Keratinocyte (primary cell): ENCODE measurements at regions not wholly inside any gene's neighbourhood (a gene's known extent, or its start where the extent isn't known, plus 50 kb on each side); places are given as distances from the start of the nearest gene placed in this dataset.

Source experiments
- DNase-seq: peaks from one replicate; pipeline ENCODE4 v3.0.0-alpha.2; 2011; ENCODE audit warnings: low read depth, missing footprints, low spot score
- FAIRE-seq: peaks from 2 replicates; lab custom pipeline; 2011; peaks lifted over from hg19 to GRCh38; lab: Jason Lieb, UNC
- H2AFZ ChIP-seq: 2 replicates; pipeline ENCODE4 v1.6.0; 2012; ENCODE audit warnings: low read length, control low read depth, inconsistent platforms; ENCODE audit not compliant: control insufficient read depth
- H3K27ac ChIP-seq: 2 replicates; pipeline ENCODE4 v1.5.1; 2011; ENCODE audit warnings: low read length; ENCODE audit not compliant: control insufficient read depth, insufficient read depth
- H3K27me3 ChIP-seq: 3 replicates; pipeline ENCODE4 v1.6.0; 2011; ENCODE audit warnings: low read length; ENCODE audit not compliant: control insufficient read depth, insufficient read depth; ENCODE audit errors: extremely low read depth
- H3K36me3 ChIP-seq, 2 experiments: 2 replicates in 1 of 2; 3 replicates in 1 of 2; pipeline ENCODE4 v1.5.1; 2011; ENCODE audit warnings: low read length in 2 of 2, mild to moderate bottlenecking in 1 of 2; ENCODE audit not compliant: control insufficient read depth in 2 of 2, insufficient read depth in 2 of 2; ENCODE audit errors: extremely low read depth in 1 of 2
- H3K4me1 ChIP-seq: 3 replicates; pipeline ENCODE4 v1.5.1; 2011; ENCODE audit warnings: low read length; ENCODE audit not compliant: control insufficient read depth, insufficient read depth; ENCODE audit errors: extremely low read depth
- H3K4me2 ChIP-seq: 3 replicates; pipeline ENCODE4 v1.6.0; 2011; ENCODE audit warnings: low read depth, low read length; ENCODE audit not compliant: control insufficient read depth, insufficient read depth; ENCODE audit errors: extremely low read depth
- H3K4me3 ChIP-seq, 3 experiments: fragments of 200-600 bp in 1 of 3; sonication (generic) in 1 of 3; 2 replicates in 2 of 3; 3 replicates in 1 of 3; pipeline ENCODE4 v1.5.1; 2011 to 2016; ENCODE audit warnings: low read length in 3 of 3, mild to moderate bottlenecking in 3 of 3, control low read depth in 2 of 3, inconsistent platforms in 1 of 3, low read depth in 1 of 3, mixed read lengths in 1 of 3, mixed run types in 1 of 3, moderate library complexity in 1 of 3; ENCODE audit not compliant: control insufficient read depth in 2 of 3, insufficient read depth in 2 of 3; ENCODE audit errors: extremely low read depth in 1 of 3
- H3K79me2 ChIP-seq: 2 replicates; pipeline ENCODE4 v1.6.0; 2012; ENCODE audit warnings: low read length; ENCODE audit not compliant: control insufficient read depth, insufficient read depth
- H3K9ac ChIP-seq: 3 replicates; pipeline ENCODE4 v1.6.0; 2011; ENCODE audit warnings: low read length; ENCODE audit not compliant: control insufficient read depth, insufficient read depth; ENCODE audit errors: extremely low read depth
- H3K9me1 ChIP-seq: 3 replicates; pipeline ENCODE4 v1.6.0; 2011; ENCODE audit warnings: low read length; ENCODE audit not compliant: control insufficient read depth, insufficient read depth; ENCODE audit errors: extremely low read depth
- H3K9me3 ChIP-seq: 2 replicates; pipeline ENCODE4 v1.5.1; 2012; ENCODE audit warnings: low read depth, low read length; ENCODE audit not compliant: control insufficient read depth
- H4K20me1 ChIP-seq: 3 replicates; pipeline ENCODE4 v1.6.0; 2011; ENCODE audit warnings: low read length; ENCODE audit not compliant: control insufficient read depth, insufficient read depth; ENCODE audit errors: extremely low read depth
- EZH2 ChIP-seq: IDR thresholded peaks from one replicate; pipeline ENCODE4 v1.6.1; 2012; ENCODE audit warnings: inconsistent platforms, mild to moderate bottlenecking, low read length, moderate library complexity
- dilution Hi-C: fragments of 300-500 bp; cut with MboI; formaldehyde crosslinking; loops from one replicate; pipeline ENCODE4 v1.7.0; 2020; ENCODE audit warnings: low sequenced_read_pairs; ENCODE audit not compliant: extremely low pct_ligation_motif_present
- TF ChIP-seq, protein P1 (sequence below), 3 experiments: IDR thresholded peaks in 1 of 3; conservative IDR thresholded peaks in 1 of 3; optimal IDR thresholded peaks in 1 of 3; 2 replicates in 2 of 3; 3 replicates in 1 of 3; pipeline versions ENCODE3 to v1.5.1; 2011; ENCODE audit warnings: low read length in 3 of 3, mild to moderate bottlenecking in 3 of 3, moderate library complexity in 2 of 3, control low read depth in 1 of 3, inconsistent platforms in 1 of 3; ENCODE audit not compliant: insufficient read depth in 2 of 3; ENCODE audit errors: extremely low read depth in 1 of 3

DNA sequence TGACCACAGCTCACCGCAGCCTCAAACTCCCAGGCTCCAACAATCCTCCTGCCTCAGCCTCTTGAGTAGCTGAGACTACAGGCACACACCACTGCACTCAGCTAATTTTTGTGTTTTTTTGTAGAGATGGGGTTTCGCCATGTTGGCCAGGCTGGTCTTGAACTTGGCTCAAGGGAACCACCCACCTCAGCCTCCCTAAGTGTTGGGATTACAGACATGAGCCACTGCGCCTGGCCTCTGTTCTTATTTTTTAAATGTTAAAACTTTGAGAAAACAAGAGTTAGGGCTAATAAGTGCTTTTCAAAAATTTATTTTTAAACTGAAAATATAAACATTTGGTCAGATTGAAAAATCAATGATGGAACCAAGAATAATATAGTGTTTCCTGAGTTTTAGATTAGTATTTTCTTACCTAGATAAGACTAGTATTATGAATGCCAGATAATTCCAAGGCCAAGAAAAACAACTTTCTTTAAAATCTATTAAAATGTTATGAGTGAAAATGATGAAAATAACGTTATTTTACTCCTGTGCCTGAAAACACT lies 66.2 kb upstream of the S1PR1 start:
- Histone ChIP-seq H3K9ac (no peak overlapping the region), H3K9me3 (no peaks in the 10 kb centered on the region), H4K20me1 (no peaks in the 10 kb centered on the region), H3K4me3 (no peak overlapping the region), H2AFZ (no peak overlapping the region), H3K4me2 (no peak overlapping the region), H3K36me3 (no peaks in the 10 kb centered on the region), H3K4me1 (peaks cover 14% of the 10 kb centered on the region), H3K9me1 (no peaks in the 10 kb centered on the region), H3K27me3 (no peaks in the 10 kb centered on the region), H3K79me2 (no peaks in the 10 kb centered on the region), H3K27ac (no peak overlapping the region)
- no peak for TF ChIP-seq EZH2
- TF ChIP-seq, protein P1, sequence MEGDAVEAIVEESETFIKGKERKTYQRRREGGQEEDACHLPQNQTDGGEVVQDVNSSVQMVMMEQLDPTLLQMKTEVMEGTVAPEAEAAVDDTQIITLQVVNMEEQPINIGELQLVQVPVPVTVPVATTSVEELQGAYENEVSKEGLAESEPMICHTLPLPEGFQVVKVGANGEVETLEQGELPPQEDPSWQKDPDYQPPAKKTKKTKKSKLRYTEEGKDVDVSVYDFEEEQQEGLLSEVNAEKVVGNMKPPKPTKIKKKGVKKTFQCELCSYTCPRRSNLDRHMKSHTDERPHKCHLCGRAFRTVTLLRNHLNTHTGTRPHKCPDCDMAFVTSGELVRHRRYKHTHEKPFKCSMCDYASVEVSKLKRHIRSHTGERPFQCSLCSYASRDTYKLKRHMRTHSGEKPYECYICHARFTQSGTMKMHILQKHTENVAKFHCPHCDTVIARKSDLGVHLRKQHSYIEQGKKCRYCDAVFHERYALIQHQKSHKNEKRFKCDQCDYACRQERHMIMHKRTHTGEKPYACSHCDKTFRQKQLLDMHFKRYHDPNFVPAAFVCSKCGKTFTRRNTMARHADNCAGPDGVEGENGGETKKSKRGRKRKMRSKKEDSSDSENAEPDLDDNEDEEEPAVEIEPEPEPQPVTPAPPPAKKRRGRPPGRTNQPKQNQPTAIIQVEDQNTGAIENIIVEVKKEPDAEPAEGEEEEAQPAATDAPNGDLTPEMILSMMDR (optimal IDR thresholded peaks at IDR 0.05 in 1 of 3, IDR thresholded peaks at IDR 0.05 in 1 of 3, conservative IDR thresholded peaks at IDR 0.05 in 1 of 3; ENCODE audit: extremely low read depth in 1 of 3, insufficient read depth in 2 of 3, low read length in 3 of 3): no peak
- FAIRE-seq: no peak
- no peak for DNase-seq
- dilution Hi-C loops: no loop called here

DNA sequence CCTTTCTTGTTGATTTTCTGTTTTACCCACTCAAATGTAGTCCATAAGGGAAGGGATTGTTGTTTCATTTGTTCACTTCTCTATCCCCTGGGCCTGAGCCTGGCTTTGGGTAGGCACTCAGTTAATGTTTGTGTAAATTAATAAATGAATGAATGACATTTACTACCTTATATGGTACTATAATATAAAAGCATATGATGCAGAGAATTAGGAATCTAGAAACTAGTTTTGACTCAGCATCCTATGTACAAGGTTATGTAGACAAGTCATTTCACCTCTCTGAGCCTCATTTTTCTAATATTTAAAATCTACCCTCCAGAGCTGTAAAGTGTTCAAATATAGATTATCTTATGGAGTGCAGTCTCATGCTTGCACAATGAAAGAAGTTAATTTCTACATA lies 68.9 kb upstream of the S1PR1 start:
- no peak overlapping the region for H3K9ac ChIP-seq
- H3K27me3 ChIP-seq: no peaks in the 10 kb centered on the region
- H2AFZ ChIP-seq: no peak overlapping the region
- dilution Hi-C loops: no loop called here
- no peaks in the 10 kb centered on the region for H4K20me1 ChIP-seq
- H3K27ac ChIP-seq: no peak overlapping the region
- no peak for TF ChIP-seq EZH2
- TF ChIP-seq, protein P1 (optimal IDR thresholded peaks at IDR 0.05 in 1 of 3, IDR thresholded peaks at IDR 0.05 in 1 of 3, conservative IDR thresholded peaks at IDR 0.05 in 1 of 3; ENCODE audit: extremely low read depth in 1 of 3, insufficient read depth in 2 of 3, low read length in 3 of 3): no peak
- no peaks in the 10 kb centered on the region for H3K9me1 ChIP-seq
- no peak for FAIRE-seq
- H3K36me3 ChIP-seq: no peaks in the 10 kb centered on the region
- H3K9me3 ChIP-seq: no peaks in the 10 kb centered on the region
- no peaks in the 10 kb centered on the region for H3K4me1 ChIP-seq
- H3K4me2 ChIP-seq: no peak overlapping the region
- no peak for DNase-seq
- H3K4me3 ChIP-seq: no peak overlapping the region
- H3K79me2 ChIP-seq: no peaks in the 10 kb centered on the region
